ENCODE measurements at regions not wholly inside any gene's neighbourhood (a gene's known extent, or its start where the extent isn't known, plus 50 kb on each side); places are given as distances from the start of the nearest gene placed in this dataset.
"Not testable (repeated sequence)": the region's sequence is repeated elsewhere in the genome, so short reads cannot be mapped to it uniquely, and the experiment has no call there.

- no peak overlapping the region for H3K4me3 ChIP-seq
- TF ChIP-seq POLR2AphosphoS5 (IDR thresholded peaks at IDR 0.05) (no peak), EP300 (IDR thresholded peaks at IDR 0.05) (no peak), POLR2A (IDR thresholded peaks at IDR 0.05; ENCODE audit: low read depth) (no peak)
- TF ChIP-seq, protein P1, sequence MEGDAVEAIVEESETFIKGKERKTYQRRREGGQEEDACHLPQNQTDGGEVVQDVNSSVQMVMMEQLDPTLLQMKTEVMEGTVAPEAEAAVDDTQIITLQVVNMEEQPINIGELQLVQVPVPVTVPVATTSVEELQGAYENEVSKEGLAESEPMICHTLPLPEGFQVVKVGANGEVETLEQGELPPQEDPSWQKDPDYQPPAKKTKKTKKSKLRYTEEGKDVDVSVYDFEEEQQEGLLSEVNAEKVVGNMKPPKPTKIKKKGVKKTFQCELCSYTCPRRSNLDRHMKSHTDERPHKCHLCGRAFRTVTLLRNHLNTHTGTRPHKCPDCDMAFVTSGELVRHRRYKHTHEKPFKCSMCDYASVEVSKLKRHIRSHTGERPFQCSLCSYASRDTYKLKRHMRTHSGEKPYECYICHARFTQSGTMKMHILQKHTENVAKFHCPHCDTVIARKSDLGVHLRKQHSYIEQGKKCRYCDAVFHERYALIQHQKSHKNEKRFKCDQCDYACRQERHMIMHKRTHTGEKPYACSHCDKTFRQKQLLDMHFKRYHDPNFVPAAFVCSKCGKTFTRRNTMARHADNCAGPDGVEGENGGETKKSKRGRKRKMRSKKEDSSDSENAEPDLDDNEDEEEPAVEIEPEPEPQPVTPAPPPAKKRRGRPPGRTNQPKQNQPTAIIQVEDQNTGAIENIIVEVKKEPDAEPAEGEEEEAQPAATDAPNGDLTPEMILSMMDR (IDR thresholded peaks at IDR 0.05), result no peak
- H3K27me3 ChIP-seq, result no peaks in the 10 kb centered on the region
- intact Hi-C loops (cut with DNase I), result no loop called here
- DNase-seq (ENCODE audit: extremely low spot score), result no peak
- no peaks in the 10 kb centered on the region for H3K9me3 ChIP-seq
- no peak overlapping the region for H3K27ac ChIP-seq (replicated peaks in 1 of 4)
- WGBS, result 78% methylated on average over 13 of the region's 13 CpGs
- H3K36me3 ChIP-seq, result no peaks in the 10 kb centered on the region
- no peaks in the 10 kb centered on the region for H3K4me1 ChIP-seq
Observed at GRCh38 chr9:129307227-129307970, 129.3 kb upstream of the IER5L start.

DNA sequence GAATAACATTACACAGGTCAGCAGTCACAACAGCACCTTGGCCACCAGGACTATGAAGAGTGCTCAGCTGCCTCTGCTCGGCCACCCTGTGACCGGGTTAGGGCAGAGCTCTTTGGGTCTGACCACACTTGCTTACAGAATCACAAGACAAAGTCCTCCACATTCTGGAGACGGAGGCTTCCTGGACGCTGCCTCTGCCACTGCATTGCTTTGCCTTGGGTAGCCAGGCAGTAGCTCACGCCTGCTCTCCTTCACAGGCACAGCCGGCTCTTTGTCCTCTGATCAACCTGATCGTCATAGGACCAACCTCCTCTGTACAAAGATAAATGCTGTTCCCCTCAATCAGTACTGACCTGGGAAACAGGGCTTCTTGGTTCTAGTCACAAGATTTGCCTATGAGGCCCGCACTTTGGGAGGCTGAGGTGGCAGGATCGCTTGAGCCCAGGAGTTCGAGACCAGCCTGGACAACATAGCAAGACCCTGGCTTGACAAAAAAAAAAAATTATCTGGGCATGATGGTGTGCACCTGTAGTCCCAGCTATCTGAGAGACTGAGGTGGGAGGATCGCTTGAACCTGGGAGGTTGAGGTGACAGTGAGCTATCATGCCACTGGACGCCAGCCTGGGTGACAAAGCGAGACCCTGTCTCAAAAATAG lies 128.4 kb upstream of the IER5L start:
- no peaks in the 10 kb centered on the region for H3K27me3 ChIP-seq
- no peaks in the 10 kb centered on the region for H3K4me1 ChIP-seq
- intact Hi-C loops (cut with DNase I), result no loop called here
- H3K27ac ChIP-seq (replicated peaks in 1 of 4), result no peak overlapping the region
- no peaks in the 10 kb centered on the region for H3K36me3 ChIP-seq
- TF ChIP-seq POLR2A (IDR thresholded peaks at IDR 0.05; ENCODE audit: low read depth) (no peak), POLR2AphosphoS5 (IDR thresholded peaks at IDR 0.05) (no peak), EP300 (IDR thresholded peaks at IDR 0.05) (no peak)
- TF ChIP-seq, protein P1 (IDR thresholded peaks at IDR 0.05), result no peak
- H3K4me3 ChIP-seq, result no peak overlapping the region
- no peaks in the 10 kb centered on the region for H3K9me3 ChIP-seq
- WGBS, result 91% methylated on average over 12 of the region's 13 CpGs
- DNase-seq (ENCODE audit: extremely low spot score), result no peak

DNA sequence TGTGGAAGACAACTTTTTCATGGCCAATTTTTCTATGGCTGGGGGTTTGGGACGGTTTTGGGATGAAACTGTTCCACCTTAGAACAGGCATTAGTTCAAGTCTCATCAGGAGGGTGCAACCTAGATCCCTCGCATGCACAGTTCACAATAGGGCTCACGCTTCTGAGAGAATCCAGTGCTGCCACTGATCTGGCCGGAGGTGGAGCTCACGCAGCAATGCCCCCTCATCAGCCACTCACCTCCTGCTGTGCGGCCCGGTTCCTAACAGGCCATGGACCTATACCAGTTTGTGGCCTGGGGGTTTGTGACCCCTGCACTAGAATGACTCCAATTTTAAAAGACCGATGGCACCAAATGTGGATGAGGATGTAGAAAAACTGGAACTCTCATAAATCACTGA lies 127.2 kb upstream of the IER5L start:
- Histone ChIP-seq H3K36me3 (no peaks in the 10 kb centered on the region), H3K4me3 (no peak overlapping the region), H3K27me3 (no peaks in the 10 kb centered on the region), H3K27ac (replicated peaks in 1 of 4) (no peak overlapping the region), H3K9me3 (no peaks in the 10 kb centered on the region), H3K4me1 (no peaks in the 10 kb centered on the region)
- DNase-seq (ENCODE audit: extremely low spot score), result no peak
- intact Hi-C loops (cut with DNase I), result no loop called here
- TF ChIP-seq POLR2A (IDR thresholded peaks at IDR 0.05; ENCODE audit: low read depth) (no peak), POLR2AphosphoS5 (IDR thresholded peaks at IDR 0.05) (no peak), EP300 (IDR thresholded peaks at IDR 0.05) (no peak)
- TF ChIP-seq, protein P1 (IDR thresholded peaks at IDR 0.05), result no peak
- 79% methylated on average over 8 of the region's 8 CpGs for WGBS

GRCh38 chr9:129301941-129302340 lies 123.9 kb upstream of the IER5L start:
- DNase-seq (ENCODE audit: extremely low spot score), result no peak
- intact Hi-C loops (cut with DNase I), result no loop called here
- TF ChIP-seq, protein P1 (IDR thresholded peaks at IDR 0.05), result no peak
- no peak for TF ChIP-seq POLR2A (IDR thresholded peaks at IDR 0.05; ENCODE audit: low read depth)
- TF ChIP-seq POLR2AphosphoS5 (IDR thresholded peaks at IDR 0.05), result no peak
- no peak for TF ChIP-seq EP300 (IDR thresholded peaks at IDR 0.05)
- no peaks in the 10 kb centered on the region for H3K27me3 ChIP-seq
- H3K36me3 ChIP-seq, result no peaks in the 10 kb centered on the region
- no peaks in the 10 kb centered on the region for H3K9me3 ChIP-seq
- H3K4me3 ChIP-seq, result no peak overlapping the region
- 93% methylated on average over 4 of the region's 4 CpGs for WGBS
- H3K27ac ChIP-seq (replicated peaks in 1 of 4), result no peak overlapping the region
- H3K4me1 ChIP-seq, result no peaks in the 10 kb centered on the region

GRCh38 chr9:129296195-129296594 lies 118.1 kb upstream of the IER5L start:
- H3K4me1 ChIP-seq; H3K4me3 ChIP-seq; H3K27ac ChIP-seq (replicated peaks in 1 of 4); intact Hi-C loops (cut with DNase I); H3K36me3 ChIP-seq; DNase-seq (ENCODE audit: extremely low spot score); H3K27me3 ChIP-seq: not testable (repeated sequence)
- 85% methylated on average over 3 of the region's 3 CpGs for WGBS
- H3K9me3 ChIP-seq, result peaks cover 0 to 13% (median 5%) of the 10 kb centered on the region in 4 donors

All from esophagus muscularis mucosa (tissue), 4 donors.